ENCODE measurements at regions not wholly inside any gene's neighbourhood (a gene's known extent, or its start where the extent isn't known, plus 50 kb on each side); places are given as distances from the start of the nearest gene placed in this dataset.

GRCh38 chr6:126264265-126264664 is 75.7 kb upstream of the CENPW start:
- DNase-seq (ENCODE audit: low read depth, low spot score): no peak
- H3K4me3 ChIP-seq (ENCODE audit: low read length): no peak overlapping the region

DNA sequence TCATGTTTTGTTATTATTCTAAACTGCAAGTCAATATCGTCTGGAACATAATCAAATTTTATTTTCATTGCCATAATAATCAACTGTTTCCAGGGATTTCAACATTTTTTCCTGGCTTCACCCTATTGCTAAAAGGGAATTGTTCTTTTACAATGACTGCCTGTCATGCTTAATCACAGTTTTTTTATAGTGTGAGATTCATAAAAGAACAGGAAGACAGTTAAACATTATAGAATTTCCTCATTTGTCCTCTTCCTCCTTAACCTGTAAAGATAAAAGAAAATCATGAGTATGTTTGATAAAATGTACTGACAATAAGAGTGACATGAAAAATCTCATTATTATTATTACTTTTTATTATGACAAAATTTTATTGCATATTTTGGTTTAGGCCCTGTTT is 73.3 kb upstream of the CENPW start:
- H3K4me3 ChIP-seq (ENCODE audit: low read length): no peak overlapping the region
- no peak for DNase-seq (ENCODE audit: low read depth, low spot score)

DNA sequence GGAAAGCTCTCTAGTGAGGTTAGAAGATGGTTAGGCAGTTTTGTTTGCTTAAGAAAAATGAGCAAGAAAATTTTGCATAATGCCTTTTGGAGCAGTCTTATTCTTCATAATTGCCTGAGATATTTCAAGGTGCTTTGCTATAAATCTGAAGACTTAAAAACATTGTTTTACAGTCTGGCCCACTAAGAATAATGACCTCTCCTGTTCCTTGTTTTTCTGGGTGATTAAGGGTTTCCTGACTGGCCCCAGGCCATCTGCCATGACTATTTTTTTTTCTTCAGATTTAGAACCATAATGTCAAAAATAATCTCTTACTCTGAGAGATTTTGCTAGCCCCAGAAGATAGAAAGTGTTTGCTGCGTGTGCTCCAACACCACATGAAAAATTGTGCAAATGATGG is 72.3 kb upstream of the CENPW start:
- DNase-seq (ENCODE audit: low read depth, low spot score): no peak
- no peak overlapping the region for H3K4me3 ChIP-seq (ENCODE audit: low read length)

DNA sequence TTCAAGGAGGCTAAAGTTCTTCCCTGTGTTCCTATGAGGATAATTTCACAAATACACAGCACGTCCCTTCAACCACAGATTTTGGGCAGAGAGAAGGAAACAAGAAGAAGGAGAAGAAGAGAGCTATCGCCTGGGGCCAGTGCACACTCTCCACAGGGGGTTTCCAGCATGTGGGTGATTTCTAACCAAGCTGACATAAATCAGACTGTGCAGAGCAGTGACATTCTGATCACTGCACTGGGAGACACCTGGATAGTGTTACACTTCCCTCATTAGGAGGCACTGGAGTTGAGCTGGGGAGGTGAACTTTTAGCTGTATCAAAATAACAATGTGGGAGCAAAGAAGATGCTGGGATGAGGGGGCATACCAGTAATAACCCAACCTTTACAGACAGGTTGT is 71.8 kb upstream of the CENPW start:
- DNase-seq (ENCODE audit: low read depth, low spot score): no peak
- H3K4me3 ChIP-seq (ENCODE audit: low read length): no peak overlapping the region

DNA sequence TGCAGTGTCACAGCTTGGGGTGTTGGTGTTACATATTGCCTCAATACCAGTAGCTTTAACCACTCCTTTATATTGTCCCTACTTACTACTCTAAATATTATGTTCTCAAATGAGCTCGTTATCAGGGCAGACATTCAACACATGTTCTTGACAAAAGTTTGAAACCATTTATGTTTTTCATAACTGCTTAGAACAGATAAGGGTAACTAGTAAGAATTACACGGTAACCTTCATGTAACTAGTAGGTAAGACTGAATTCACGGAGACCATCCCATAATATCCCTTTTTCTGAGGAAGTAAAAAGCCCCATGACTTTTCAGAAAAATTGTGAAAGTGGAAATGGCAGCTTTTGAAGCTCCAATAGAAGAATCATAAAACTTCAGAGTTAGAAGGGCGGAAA is 59.6 kb upstream of the CENPW start:
- no peak for DNase-seq (ENCODE audit: low read depth, low spot score)
- no peak overlapping the region for H3K4me3 ChIP-seq (ENCODE audit: low read length)

DNA sequence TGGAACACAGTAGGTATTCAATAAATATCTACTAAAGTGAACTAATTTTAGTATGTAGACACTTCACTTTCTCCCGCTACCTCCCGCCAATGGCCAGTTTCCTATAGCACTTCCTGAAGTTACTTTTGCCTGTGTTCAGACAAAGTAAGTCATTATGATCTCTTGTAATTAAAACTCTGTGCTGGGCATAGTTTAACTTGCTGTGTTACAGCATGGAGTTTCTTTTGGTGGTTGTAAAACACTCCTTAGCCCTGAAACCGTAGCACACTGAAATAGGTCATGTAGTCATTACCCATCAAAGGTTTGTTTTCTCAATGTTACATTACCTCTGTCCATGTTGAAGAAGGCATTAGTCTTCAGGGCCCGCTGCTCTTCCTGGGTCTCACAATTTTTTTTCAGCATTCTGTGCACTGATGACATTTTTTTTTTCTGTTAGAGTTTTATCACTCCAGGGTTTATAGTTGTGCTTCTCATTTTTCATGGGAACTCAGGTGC is 54.0 kb upstream of the CENPW start:
- DNase-seq (ENCODE audit: low read depth, low spot score): no peak
- no peak overlapping the region for H3K4me3 ChIP-seq (ENCODE audit: low read length)

All from Jurkat, Clone E6-1 (cell line).